Loucy (cell line): ENCODE measurements at regions not wholly inside any gene's neighbourhood (a gene's known extent, or its start where the extent isn't known, plus 50 kb on each side); places are given as distances from the start of the nearest gene placed in this dataset.

Experiments used
- EZH2phosphoT487 ChIP-seq: fragments of 200-600 bp; IDR thresholded peaks from 2 replicates; pipeline ENCODE4 v1.6.1; 2018; ENCODE audit warnings: antibody characterized with exemption, mild to moderate bottlenecking, moderate library complexity, borderline replicate concordance
- TF ChIP-seq, protein P1 (sequence below): fragments of 200-600 bp; sonication (generic); conservative IDR thresholded peaks from 2 replicates; pipeline ENCODE4 v1.5.1; 2014; ENCODE audit warnings: mild to moderate bottlenecking, antibody characterized with exemption, low read length

DNA sequence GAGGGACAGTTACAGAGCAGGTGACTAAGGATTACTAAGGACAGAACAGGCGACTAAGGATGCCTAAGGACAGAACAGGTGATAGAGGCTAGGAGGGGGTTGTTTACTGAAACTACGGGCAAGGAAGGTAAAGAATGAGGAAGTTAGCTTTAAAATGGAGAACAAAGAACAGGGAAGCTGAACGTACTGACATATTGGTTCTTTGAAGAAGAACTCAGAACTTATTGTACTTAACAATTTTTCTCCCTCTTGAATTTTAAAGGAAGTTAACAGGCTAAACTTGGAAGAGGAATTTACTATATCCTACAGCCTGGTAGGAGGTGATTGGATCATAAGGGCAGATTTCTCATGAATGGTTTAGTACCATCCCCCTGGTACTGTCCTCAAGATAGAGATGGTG is 290.2 kb downstream of the SHQ1 start:
- TF ChIP-seq, protein P1, sequence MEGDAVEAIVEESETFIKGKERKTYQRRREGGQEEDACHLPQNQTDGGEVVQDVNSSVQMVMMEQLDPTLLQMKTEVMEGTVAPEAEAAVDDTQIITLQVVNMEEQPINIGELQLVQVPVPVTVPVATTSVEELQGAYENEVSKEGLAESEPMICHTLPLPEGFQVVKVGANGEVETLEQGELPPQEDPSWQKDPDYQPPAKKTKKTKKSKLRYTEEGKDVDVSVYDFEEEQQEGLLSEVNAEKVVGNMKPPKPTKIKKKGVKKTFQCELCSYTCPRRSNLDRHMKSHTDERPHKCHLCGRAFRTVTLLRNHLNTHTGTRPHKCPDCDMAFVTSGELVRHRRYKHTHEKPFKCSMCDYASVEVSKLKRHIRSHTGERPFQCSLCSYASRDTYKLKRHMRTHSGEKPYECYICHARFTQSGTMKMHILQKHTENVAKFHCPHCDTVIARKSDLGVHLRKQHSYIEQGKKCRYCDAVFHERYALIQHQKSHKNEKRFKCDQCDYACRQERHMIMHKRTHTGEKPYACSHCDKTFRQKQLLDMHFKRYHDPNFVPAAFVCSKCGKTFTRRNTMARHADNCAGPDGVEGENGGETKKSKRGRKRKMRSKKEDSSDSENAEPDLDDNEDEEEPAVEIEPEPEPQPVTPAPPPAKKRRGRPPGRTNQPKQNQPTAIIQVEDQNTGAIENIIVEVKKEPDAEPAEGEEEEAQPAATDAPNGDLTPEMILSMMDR: no peak
- no peak for TF ChIP-seq EZH2phosphoT487
